Calu3 (cell line): ENCODE measurements at regions not wholly inside any gene's neighbourhood (a gene's known extent, or its start where the extent isn't known, plus 50 kb on each side); places are given as distances from the start of the nearest gene placed in this dataset.

Experiments used
- BruUV-seq: library from RNA; stranded (reverse); fragments of 400-500 nt; replicated peaks from 2 replicates; lab custom pipeline; 2021; lab: Mats Ljungman, UMichigan
- CTCF ChIA-PET: fragments of 300-600 bp; sonication (Branson Sonifier 250); formaldehyde crosslinking; loops from one replicate; lab custom pipeline; 2022; ENCODE audit warnings: antibody characterized with exemption; lab: Charles Lee
- DNase-seq: peaks from one replicate; pipeline ENCODE4 v3.0.0; 2022
- H3K27ac Mint-ChIP-seq: one replicate; pipeline ENCODE4 v1.8.0; 2022; ENCODE audit warnings: mixed read lengths; ENCODE audit not compliant: unreplicated experiment
- H3K27me3 Mint-ChIP-seq: one replicate; pipeline ENCODE4 v1.8.0; 2022; ENCODE audit warnings: mixed read lengths; ENCODE audit not compliant: unreplicated experiment
- H3K36me3 Mint-ChIP-seq: one replicate; pipeline ENCODE4 v1.8.0; 2022; ENCODE audit warnings: mild to moderate bottlenecking, moderate library complexity, mixed read lengths; ENCODE audit not compliant: insufficient read depth, unreplicated experiment
- H3K4me1 Mint-ChIP-seq: one replicate; pipeline ENCODE4 v1.8.0; 2022; ENCODE audit warnings: mild to moderate bottlenecking, low read depth, mixed read lengths; ENCODE audit not compliant: unreplicated experiment
- H3K4me3 Mint-ChIP-seq: one replicate; pipeline ENCODE4 v1.8.0; 2022; ENCODE audit warnings: mild to moderate bottlenecking, low read depth, moderate library complexity, mixed read lengths; ENCODE audit not compliant: unreplicated experiment
- H3K9me3 Mint-ChIP-seq: one replicate; pipeline ENCODE4 v1.8.0; 2022; ENCODE audit warnings: low read depth, mixed read lengths; ENCODE audit not compliant: unreplicated experiment
- intact Hi-C: fragments of 100-400 bp; cut with micrococcal nuclease; formaldehyde crosslinking; loops from one replicate; pipeline ENCODE4 v1.10.0; 2022; ENCODE audit not compliant: unreplicated experiment
- TF ChIP-seq, protein P1 (sequence below): fragments of 200-600 bp; IDR thresholded peaks from one replicate; pipeline ENCODE4 v1.8.0; 2022; ENCODE audit warnings: antibody characterized with exemption; ENCODE audit not compliant: unreplicated experiment

GRCh38 chr5:113985505-113985904 is 376.4 kb upstream of the KCNN2 start:
- CTCF ChIA-PET = no interaction called here
- H3K4me3 Mint-ChIP-seq = no peak overlapping the region
- TF ChIP-seq, protein P1, sequence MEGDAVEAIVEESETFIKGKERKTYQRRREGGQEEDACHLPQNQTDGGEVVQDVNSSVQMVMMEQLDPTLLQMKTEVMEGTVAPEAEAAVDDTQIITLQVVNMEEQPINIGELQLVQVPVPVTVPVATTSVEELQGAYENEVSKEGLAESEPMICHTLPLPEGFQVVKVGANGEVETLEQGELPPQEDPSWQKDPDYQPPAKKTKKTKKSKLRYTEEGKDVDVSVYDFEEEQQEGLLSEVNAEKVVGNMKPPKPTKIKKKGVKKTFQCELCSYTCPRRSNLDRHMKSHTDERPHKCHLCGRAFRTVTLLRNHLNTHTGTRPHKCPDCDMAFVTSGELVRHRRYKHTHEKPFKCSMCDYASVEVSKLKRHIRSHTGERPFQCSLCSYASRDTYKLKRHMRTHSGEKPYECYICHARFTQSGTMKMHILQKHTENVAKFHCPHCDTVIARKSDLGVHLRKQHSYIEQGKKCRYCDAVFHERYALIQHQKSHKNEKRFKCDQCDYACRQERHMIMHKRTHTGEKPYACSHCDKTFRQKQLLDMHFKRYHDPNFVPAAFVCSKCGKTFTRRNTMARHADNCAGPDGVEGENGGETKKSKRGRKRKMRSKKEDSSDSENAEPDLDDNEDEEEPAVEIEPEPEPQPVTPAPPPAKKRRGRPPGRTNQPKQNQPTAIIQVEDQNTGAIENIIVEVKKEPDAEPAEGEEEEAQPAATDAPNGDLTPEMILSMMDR = no peak
- peaks cover 10% of the 10 kb centered on the region for H3K9me3 Mint-ChIP-seq
- no peaks in the 10 kb centered on the region for H3K27me3 Mint-ChIP-seq
- no peaks in the 10 kb centered on the region for H3K4me1 Mint-ChIP-seq
- intact Hi-C loops = no loop called here
- H3K36me3 Mint-ChIP-seq = no peaks in the 10 kb centered on the region
- no peak overlapping the region for H3K27ac Mint-ChIP-seq
- BruUV-seq = no TSS peak
- no peak for DNase-seq

- Mint-ChIP-seq H3K4me3 (no peak overlapping the region), H3K27me3 (no peaks in the 10 kb centered on the region), H3K4me1 (no peaks in the 10 kb centered on the region), H3K27ac (no peak overlapping the region), H3K9me3 (peaks cover 6% of the 10 kb centered on the region), H3K36me3 (no peaks in the 10 kb centered on the region)
- CTCF ChIA-PET = interaction anchor here (0.7 to 1.0 kb wide), 3 partner anchors 95 to 1092 kb away, joined by 3 to 8 read pairs (median 3); no protein-coding TSS in a partner anchor
- DNase-seq = no peak
- intact Hi-C loops = no loop called here
- TF ChIP-seq, protein P1 = no peak
- no TSS peak for BruUV-seq
Observed at GRCh38 chr5:113989278-113989912, 372.5 kb upstream of the KCNN2 start.

DNA sequence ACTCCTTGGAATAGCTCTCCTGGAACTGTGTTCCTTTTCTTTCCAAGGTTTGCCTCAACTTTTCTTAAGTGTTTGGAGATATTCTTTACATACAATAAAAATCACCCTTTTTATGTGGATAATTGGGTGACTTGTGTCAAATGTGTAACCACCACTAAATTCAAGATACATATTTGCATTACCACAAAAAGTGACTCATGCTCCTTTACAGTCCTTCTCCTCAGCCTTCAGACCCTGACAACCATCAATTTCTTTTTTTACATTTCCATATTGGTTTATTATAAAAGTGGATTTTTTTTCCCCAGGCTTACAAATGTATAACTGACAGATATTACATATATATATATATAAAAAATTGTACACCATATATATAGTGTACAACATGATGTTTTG is 372.0 kb upstream of the KCNN2 start:
- Mint-ChIP-seq H3K4me3 (no peak overlapping the region), H3K9me3 (peaks cover 6% of the 10 kb centered on the region), H3K27ac (no peak overlapping the region), H3K36me3 (no peaks in the 10 kb centered on the region), H3K4me1 (no peaks in the 10 kb centered on the region), H3K27me3 (no peaks in the 10 kb centered on the region)
- TF ChIP-seq, protein P1 = no peak
- DNase-seq = no peak
- intact Hi-C loops = no loop called here
- BruUV-seq = no TSS peak
- CTCF ChIA-PET = interaction anchor here (1.0 kb wide), 1 partner anchor 94 kb away, joined by 3 read pairs; no protein-coding TSS in a partner anchor

- H3K27me3 Mint-ChIP-seq = no peaks in the 10 kb centered on the region
- BruUV-seq = no TSS peak
- no peaks in the 10 kb centered on the region for H3K4me1 Mint-ChIP-seq
- TF ChIP-seq, protein P1 = no peak
- H3K27ac Mint-ChIP-seq = no peak overlapping the region
- H3K36me3 Mint-ChIP-seq = no peaks in the 10 kb centered on the region
- intact Hi-C loops = no loop called here
- no peaks in the 10 kb centered on the region for H3K9me3 Mint-ChIP-seq
- no peak for DNase-seq
- CTCF ChIA-PET = interaction anchor here (0.6 kb wide), 1 partner anchor 741 kb away, joined by 3 read pairs; no protein-coding TSS in a partner anchor
- no peak overlapping the region for H3K4me3 Mint-ChIP-seq
Observed at GRCh38 chr5:114001076-114001475, 360.8 kb upstream of the KCNN2 start.
